Effector memory CD8-positive, alpha-beta T cell (primary cell): ENCODE measurements at regions not wholly inside any gene's neighbourhood (a gene's known extent, or its start where the extent isn't known, plus 50 kb on each side); places are given as distances from the start of the nearest gene placed in this dataset.
"Not testable (repeated sequence)": the region's sequence is repeated elsewhere in the genome, so short reads cannot be mapped to it uniquely, and the experiment has no call there.

Source experiments
- ATAC-seq: fragments of 150-1000 bp; cut with Tn5 transposase; replicated peaks from 2 replicates; pipeline ENCODE4 v1.10.0; 2021; ENCODE audit warnings: mild to moderate bottlenecking, moderate library complexity
- DNase-seq, 3 experiments: peaks; one replicate each; pipeline ENCODE4 v3.0.0; 2021
- H3K27ac Mint-ChIP-seq, 2 donors: one replicate each; pipeline ENCODE4 v1.8.0; 2022; ENCODE audit warnings: mild to moderate bottlenecking in 2 of 2, mixed read lengths in 2 of 2, moderate library complexity in 2 of 2
- H3K27me3 Mint-ChIP-seq, 2 donors: one replicate each; pipeline ENCODE4 v1.8.0; 2022; ENCODE audit warnings: mixed read lengths in 2 of 2
- H3K36me3 Mint-ChIP-seq: one replicate; pipeline ENCODE4 v1.8.0; 2022; ENCODE audit warnings: mild to moderate bottlenecking, moderate library complexity, mixed read lengths; ENCODE audit not compliant: insufficient read depth
- H3K4me1 Mint-ChIP-seq, 2 donors: one replicate each; pipeline ENCODE4 v1.8.0; 2022; ENCODE audit warnings: low read depth in 2 of 2, mixed read lengths in 2 of 2
- H3K4me3 Mint-ChIP-seq, 2 donors: one replicate each; pipeline ENCODE4 v1.8.0; 2022; ENCODE audit warnings: mild to moderate bottlenecking in 2 of 2, mixed read lengths in 2 of 2, moderate library complexity in 2 of 2
- H3K9me3 Mint-ChIP-seq, 2 donors: one replicate each; pipeline ENCODE4 v1.8.0; 2022; ENCODE audit warnings: mixed read lengths in 2 of 2

GRCh38 chrY:13871426-13871825, 114.8 kb downstream of the VCY start:
- H3K9me3 Mint-ChIP-seq: no peaks in the 10 kb centered on the region
- no peak for ATAC-seq
- H3K4me3 Mint-ChIP-seq: no peak overlapping the region
- H3K27me3 Mint-ChIP-seq: no peaks in the 10 kb centered on the region
- H3K4me1 Mint-ChIP-seq: no peaks in the 10 kb centered on the region
- no peaks in the 10 kb centered on the region for H3K36me3 Mint-ChIP-seq
- no peak for DNase-seq
- H3K27ac Mint-ChIP-seq: no peak overlapping the region

- DNase-seq (no peak), ATAC-seq (no peak)
- Mint-ChIP-seq H3K27me3 (no peaks in the 10 kb centered on the region), H3K9me3 (no peaks in the 10 kb centered on the region), H3K36me3 (no peaks in the 10 kb centered on the region), H3K4me3 (no peak overlapping the region), H3K27ac (no peak overlapping the region), H3K4me1 (no peaks in the 10 kb centered on the region)
These were observed 113.6 kb downstream of the VCY start for GRCh38 chrY:13872696-13873095.

- Mint-ChIP-seq H3K4me1 (no peaks in the 10 kb centered on the region), H3K9me3 (no peaks in the 10 kb centered on the region), H3K4me3 (no peak overlapping the region), H3K27me3 (no peaks in the 10 kb centered on the region), H3K27ac (no peak overlapping the region), H3K36me3 (no peaks in the 10 kb centered on the region)
- DNase-seq (no peak), ATAC-seq (no peak)
These were observed 107.8 kb downstream of the VCY start for GRCh38 chrY:13878506-13878905.

GRCh38 chrY:13881096-13881495, 105.2 kb downstream of the VCY start:
- Mint-ChIP-seq H3K9me3 (no peaks in the 10 kb centered on the region), H3K4me3 (no peak overlapping the region), H3K27me3 (no peaks in the 10 kb centered on the region), H3K36me3 (no peaks in the 10 kb centered on the region), H3K4me1 (no peaks in the 10 kb centered on the region), H3K27ac (no peak overlapping the region)
- ATAC-seq (no peak), DNase-seq (no peak)

GRCh38 chrY:13882829-13883228, 103.4 kb downstream of the VCY start:
- no peak overlapping the region for H3K4me3 Mint-ChIP-seq
- no peak overlapping the region for H3K27ac Mint-ChIP-seq
- no peak for ATAC-seq
- no peaks in the 10 kb centered on the region for H3K9me3 Mint-ChIP-seq
- no peaks in the 10 kb centered on the region for H3K4me1 Mint-ChIP-seq
- no peak for DNase-seq
- no peaks in the 10 kb centered on the region for H3K36me3 Mint-ChIP-seq
- H3K27me3 Mint-ChIP-seq: no peaks in the 10 kb centered on the region

GRCh38 chrY:13894028-13894427, 92.2 kb downstream of the VCY start:
- H3K4me3 Mint-ChIP-seq, H3K4me1 Mint-ChIP-seq, DNase-seq, H3K9me3 Mint-ChIP-seq, H3K27me3 Mint-ChIP-seq, H3K36me3 Mint-ChIP-seq, ATAC-seq, H3K27ac Mint-ChIP-seq: not testable (repeated sequence)

- DNase-seq (no peak), ATAC-seq (no peak)
- H3K4me3 Mint-ChIP-seq: no peak overlapping the region
- no peaks in the 10 kb centered on the region for H3K4me1 Mint-ChIP-seq
- H3K9me3 Mint-ChIP-seq: peaks cover 5 to 14% of the 10 kb centered on the region in 2 donors
- no peaks in the 10 kb centered on the region for H3K36me3 Mint-ChIP-seq
- H3K27ac Mint-ChIP-seq: no peak overlapping the region
- H3K27me3 Mint-ChIP-seq: no peaks in the 10 kb centered on the region
These were observed 78.5 kb downstream of the VCY start for GRCh38 chrY:13907736-13908135.

- H3K36me3 Mint-ChIP-seq, H3K4me3 Mint-ChIP-seq, H3K27ac Mint-ChIP-seq, H3K27me3 Mint-ChIP-seq, DNase-seq, H3K4me1 Mint-ChIP-seq, ATAC-seq, H3K9me3 Mint-ChIP-seq: not testable (repeated sequence)
These were observed 55.8 kb downstream of the VCY start for GRCh38 chrY:13930436-13930835.
